VCaP (cell line): ENCODE measurements at regions not wholly inside any gene's neighbourhood (a gene's known extent, or its start where the extent isn't known, plus 50 kb on each side); places are given as distances from the start of the nearest gene placed in this dataset.

Experiments
- H3K27ac ChIP-seq: fragments of 450-650 bp; 2 replicates; pipeline ENCODE4 v1.5.1; 2017
- TF ChIP-seq, protein P1 (sequence below): fragments of 450-650 bp; conservative IDR thresholded peaks from 2 replicates; pipeline ENCODE4 v1.5.1; 2017; ENCODE audit warnings: mild to moderate bottlenecking, moderate library complexity

DNA sequence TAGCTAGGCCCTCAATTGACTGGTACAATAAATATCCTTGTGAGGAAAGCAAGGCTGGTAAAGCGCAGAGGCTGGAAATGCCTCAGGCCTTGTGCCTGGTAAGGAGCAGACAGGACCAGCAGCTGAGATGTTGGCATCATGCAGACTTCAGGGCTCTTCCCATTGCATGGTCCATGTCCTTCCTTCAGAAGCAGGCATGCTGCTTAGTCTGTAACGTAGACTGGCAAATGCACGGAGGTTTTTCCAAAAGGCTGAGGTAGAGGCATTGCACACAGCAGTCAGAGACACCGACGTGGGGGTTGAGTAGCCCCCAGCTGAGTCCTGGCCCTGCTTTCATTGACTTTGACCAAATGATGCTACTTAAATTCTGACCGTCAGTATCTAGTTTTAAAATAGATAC is 87.1 kb downstream of the ADRB2 start:
- TF ChIP-seq, protein P1, sequence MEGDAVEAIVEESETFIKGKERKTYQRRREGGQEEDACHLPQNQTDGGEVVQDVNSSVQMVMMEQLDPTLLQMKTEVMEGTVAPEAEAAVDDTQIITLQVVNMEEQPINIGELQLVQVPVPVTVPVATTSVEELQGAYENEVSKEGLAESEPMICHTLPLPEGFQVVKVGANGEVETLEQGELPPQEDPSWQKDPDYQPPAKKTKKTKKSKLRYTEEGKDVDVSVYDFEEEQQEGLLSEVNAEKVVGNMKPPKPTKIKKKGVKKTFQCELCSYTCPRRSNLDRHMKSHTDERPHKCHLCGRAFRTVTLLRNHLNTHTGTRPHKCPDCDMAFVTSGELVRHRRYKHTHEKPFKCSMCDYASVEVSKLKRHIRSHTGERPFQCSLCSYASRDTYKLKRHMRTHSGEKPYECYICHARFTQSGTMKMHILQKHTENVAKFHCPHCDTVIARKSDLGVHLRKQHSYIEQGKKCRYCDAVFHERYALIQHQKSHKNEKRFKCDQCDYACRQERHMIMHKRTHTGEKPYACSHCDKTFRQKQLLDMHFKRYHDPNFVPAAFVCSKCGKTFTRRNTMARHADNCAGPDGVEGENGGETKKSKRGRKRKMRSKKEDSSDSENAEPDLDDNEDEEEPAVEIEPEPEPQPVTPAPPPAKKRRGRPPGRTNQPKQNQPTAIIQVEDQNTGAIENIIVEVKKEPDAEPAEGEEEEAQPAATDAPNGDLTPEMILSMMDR = no peak
- H3K27ac ChIP-seq = no peak overlapping the region; the same call in 1 of the 2 replicates

GRCh38 chr5:148913985-148914431 is 87.6 kb downstream of the ADRB2 start:
- H3K27ac ChIP-seq = no peak overlapping the region
- TF ChIP-seq, protein P1 = no peak

DNA sequence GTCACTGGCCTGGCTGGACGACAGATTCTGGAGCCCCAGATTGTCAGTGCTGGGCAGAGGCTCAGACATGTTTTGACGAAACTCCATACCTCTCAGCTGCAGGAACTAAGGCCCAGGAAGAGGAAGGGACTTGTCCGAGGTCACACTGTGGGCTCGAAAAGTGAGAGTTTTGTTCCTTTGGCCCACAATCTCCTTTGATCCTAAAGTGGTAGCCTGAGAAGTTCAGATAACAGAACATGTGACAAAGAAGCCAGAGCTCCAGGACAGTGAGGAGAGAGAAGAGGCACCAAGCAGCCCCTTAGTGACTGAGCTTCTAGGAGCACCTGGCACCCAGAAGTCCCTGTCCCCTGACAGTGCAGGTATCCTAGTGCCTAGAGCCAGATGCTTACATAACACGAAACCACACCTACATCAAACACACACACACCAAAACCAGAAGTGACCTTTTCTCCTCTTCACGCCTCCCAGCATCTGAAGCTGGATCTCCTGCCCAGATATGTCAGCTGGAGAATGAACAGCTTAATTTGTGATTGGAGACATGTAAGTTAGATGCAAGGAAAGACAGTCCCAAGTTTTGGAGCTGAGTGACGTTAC is 88.9 kb downstream of the ADRB2 start:
- TF ChIP-seq, protein P1 = no peak
- H3K27ac ChIP-seq = no peak overlapping the region

- no peak overlapping the region for H3K27ac ChIP-seq
- TF ChIP-seq, protein P1 = no peak
These were observed 94.4 kb downstream of the ADRB2 start for GRCh38 chr5:148920646-148921288.

GRCh38 chr5:148921350-148921749 is 94.9 kb downstream of the ADRB2 start:
- TF ChIP-seq, protein P1 = no peak
- no peak overlapping the region for H3K27ac ChIP-seq

- TF ChIP-seq, protein P1 = no peak
These were observed 96.2 kb downstream of the ADRB2 start for GRCh38 chr5:148922606-148923005.

DNA sequence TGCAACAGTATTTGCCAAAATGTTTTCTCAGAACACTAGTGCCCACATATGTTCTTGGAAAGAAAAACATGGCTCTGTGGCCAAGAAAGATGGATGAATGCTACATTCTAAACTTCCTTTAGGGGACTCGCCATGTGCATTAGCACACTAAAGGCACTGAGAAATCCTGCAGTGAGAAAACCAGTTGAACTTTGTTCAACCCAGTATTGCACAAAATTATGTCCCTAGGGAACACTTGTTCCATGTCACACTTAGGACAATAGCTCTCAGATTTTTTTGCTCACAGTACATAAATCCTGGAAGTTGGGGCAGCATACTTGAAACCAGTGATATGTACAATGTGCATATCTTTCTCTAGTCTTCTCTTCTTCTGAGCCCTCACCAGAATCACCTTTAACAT is 96.6 kb downstream of the ADRB2 start:
- no peak overlapping the region for H3K27ac ChIP-seq
- TF ChIP-seq, protein P1 = no peak

More at GRCh38 chr5:148922606-148923005, 96.2 kb downstream of the ADRB2 start:
- H3K27ac ChIP-seq = no peak overlapping the region
